ENCODE measurements at regions not wholly inside any gene's neighbourhood (a gene's known extent, or its start where the extent isn't known, plus 50 kb on each side); places are given as distances from the start of the nearest gene placed in this dataset.

- Histone ChIP-seq H3K4me1 (no peaks in the 10 kb centered on the region), H3K4me3 (no peak overlapping the region), H3K27me3 (peaks cover 0 to 16% (median 0%) of the 10 kb centered on the region in 9 donors), H3K36me3 (no peaks in the 10 kb centered on the region), H3K27ac (no peak overlapping the region), H3K9me3 (no peaks in the 10 kb centered on the region)
- no peak for TF ChIP-seq POLR2A (IDR thresholded peaks at IDR 0.05)
- TF ChIP-seq CTCF (IDR thresholded peaks at IDR 0.05) = no peak
- ATAC-seq (no peak), DNase-seq (no peak)
- 74 to 86% (median 81%) methylated on average over 6 to 10 of the region's 10 CpGs for WGBS, 4 donors
- intact Hi-C loops (cut with DNase I) = no loop called here
Observed at GRCh38 chr10:130335336-130335735, 199.1 kb downstream of the GLRX3 start.

- 68 to 71% (median 69%) methylated on average over 7 to 8 of the region's 8 CpGs for WGBS, 4 donors
- ATAC-seq = no peak
- Histone ChIP-seq H3K4me1 (no peaks in the 10 kb centered on the region), H3K27ac (no peak overlapping the region), H3K9me3 (no peaks in the 10 kb centered on the region), H3K27me3 (peaks cover 0 to 21% (median 0%) of the 10 kb centered on the region in 9 donors), H3K4me3 (no peak overlapping the region), H3K36me3 (no peaks in the 10 kb centered on the region)
- intact Hi-C loops (cut with DNase I) = no loop called here
- TF ChIP-seq POLR2A (IDR thresholded peaks at IDR 0.05) (no peak), CTCF (IDR thresholded peaks at IDR 0.05) (peak in 1 of 12 donors; percentile 9)
- no peak for DNase-seq
Observed at GRCh38 chr10:130336617-130337304, 200.6 kb downstream of the GLRX3 start.

- TF ChIP-seq POLR2A (IDR thresholded peaks at IDR 0.05) (no peak), CTCF (IDR thresholded peaks at IDR 0.05) (no peak)
- Histone ChIP-seq H3K27me3 (peaks cover 0 to 21% (median 0%) of the 10 kb centered on the region in 9 donors), H3K27ac (no peak overlapping the region), H3K4me1 (no peaks in the 10 kb centered on the region), H3K36me3 (no peaks in the 10 kb centered on the region), H3K9me3 (no peaks in the 10 kb centered on the region), H3K4me3 (no peak overlapping the region)
- intact Hi-C loops (cut with DNase I) = no loop called here
- no peak for ATAC-seq
- DNase-seq = no peak
- 73 to 86% (median 83%) methylated on average over 13 of the region's 13 CpGs for WGBS, 4 donors
Observed at GRCh38 chr10:130337305-130337640, 201.1 kb downstream of the GLRX3 start.

DNA sequence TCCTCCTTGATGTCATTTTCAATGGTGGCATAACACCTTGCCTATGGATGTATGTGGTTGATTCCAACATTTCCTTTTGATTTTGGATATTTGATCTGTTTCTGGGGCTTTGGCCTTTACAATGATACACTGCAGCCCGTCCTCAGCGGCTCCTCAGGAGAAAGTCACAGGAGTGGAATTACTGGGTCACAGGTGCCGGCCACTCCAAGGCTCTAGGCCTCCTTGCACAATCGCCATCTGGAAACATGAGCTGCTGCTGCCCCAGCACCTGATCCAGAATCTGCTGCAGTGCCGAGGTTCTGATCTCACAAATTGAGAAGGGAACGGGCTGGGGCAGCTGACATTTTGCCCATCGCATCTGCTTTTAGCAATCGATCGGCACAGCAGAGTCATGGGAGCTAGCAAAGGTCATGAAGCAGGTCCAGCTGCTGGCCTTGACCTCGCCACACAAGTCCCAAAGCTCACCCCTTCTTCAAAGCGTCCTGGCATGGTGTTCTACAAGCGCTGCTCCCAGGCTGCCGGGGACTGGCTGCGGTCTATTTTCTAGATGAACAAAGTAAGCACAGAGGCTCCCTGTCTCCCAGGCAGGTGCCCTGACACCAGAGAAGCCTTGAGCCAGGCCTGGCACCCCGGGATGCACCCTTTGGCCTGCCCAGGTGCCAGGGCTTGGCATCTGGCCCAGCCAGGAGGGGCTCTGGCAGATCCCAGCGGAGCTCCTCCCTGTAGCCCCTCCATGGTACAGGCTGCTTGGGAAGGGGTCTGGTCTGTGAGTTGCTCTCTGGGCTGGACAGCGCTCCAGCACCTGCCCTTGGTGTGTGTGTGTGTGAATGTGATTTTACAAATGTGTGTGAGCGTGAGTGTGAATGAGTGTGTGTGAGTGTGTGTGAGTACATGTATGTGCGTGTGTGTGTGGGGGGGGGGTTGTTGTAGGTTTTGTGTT lies 201.8 kb downstream of the GLRX3 start:
- Histone ChIP-seq H3K9me3 (no peaks in the 10 kb centered on the region), H3K27ac (no peak overlapping the region), H3K4me3 (no peak overlapping the region), H3K36me3 (no peaks in the 10 kb centered on the region), H3K27me3 (peaks cover 0 to 21% (median 0%) of the 10 kb centered on the region in 9 donors), H3K4me1 (no peaks in the 10 kb centered on the region)
- intact Hi-C loops (cut with DNase I) = no loop called here
- 81 to 85% (median 82%) methylated on average over 15 to 19 of the region's 19 CpGs for WGBS, 4 donors
- ATAC-seq = no peak
- no peak for DNase-seq
- TF ChIP-seq POLR2A (IDR thresholded peaks at IDR 0.05) (no peak), CTCF (IDR thresholded peaks at IDR 0.05) (no peak)
